HepG2 (cell line): ENCODE measurements at regions not wholly inside any gene's neighbourhood (a gene's known extent, or its start where the extent isn't known, plus 50 kb on each side); places are given as distances from the start of the nearest gene placed in this dataset.
"Not testable (repeated sequence)": the region's sequence is repeated elsewhere in the genome, so short reads cannot be mapped to it uniquely, and the experiment has no call there.

ENCODE experiments used
- ATAC-seq: fragments of 200-7000 bp; cut with Tn5 transposase; 3 replicates; pipeline ENCODE4 v1.9.1; 2020; ENCODE audit warnings: mild to moderate bottlenecking, moderate library complexity
- BruUV-seq: library from RNA; stranded (reverse); fragments of 400-500 nt; replicated peaks from 2 replicates; lab custom pipeline; 2021; lab: Mats Ljungman, UMichigan
- CTCF ChIA-PET: fragments of 300-600 bp; formaldehyde crosslinking; extraction: SDS; loops from one replicate; lab custom pipeline; 2021; ENCODE audit warnings: low total read pairs, inconsistent platforms, low intra/inter-chr PET ratio; lab: Yijun Ruan, JAX
- POLR2A ChIA-PET: fragments of 350-600 bp; sonication (Branson Sonifier 250); formaldehyde crosslinking; loops from one replicate; lab custom pipeline; 2020; ENCODE audit warnings: antibody characterized with exemption, inconsistent platforms; lab: Yijun Ruan, JAX
- DNase-seq: peaks from one replicate; pipeline ENCODE4 v3.0.0-alpha.2; 2015; ENCODE audit warnings: low spot score
- FAIRE-seq: peaks from 3 replicates; lab custom pipeline; 2011; peaks lifted over from hg19 to GRCh38; lab: Jason Lieb, UNC
- H2AFZ ChIP-seq: one replicate; pipeline ENCODE4 v1.6.1; 2011; ENCODE audit warnings: low read length, inconsistent platforms
- H3K27ac ChIP-seq: fragments of 300-600 bp; 3 replicates; pipeline ENCODE4 v1.8.0; 2011; ENCODE audit warnings: mixed run types, mild to moderate bottlenecking, mixed read lengths, low read length, inconsistent platforms; ENCODE audit not compliant: insufficient read depth; ENCODE audit errors: extremely low read length
- H3K27me3 ChIP-seq, 2 experiments: fragments of 200-600 bp in 1 of 2; 2 replicates in 1 of 2; 3 replicates in 1 of 2; pipeline versions ENCODE4 v1.6.0 to v1.8.0; 2011; ENCODE audit warnings: low read length in 2 of 2, mild to moderate bottlenecking in 2 of 2, moderate library complexity in 2 of 2, inconsistent platforms in 1 of 2; ENCODE audit not compliant: insufficient read depth in 2 of 2, control insufficient read depth in 1 of 2
- H3K36me3 ChIP-seq, 2 experiments: fragments of 200-600 bp in 1 of 2; replicated peaks in 1 of 2; 2 replicates in 1 of 2; 3 replicates in 1 of 2; pipeline versions ENCODE4 v1.5.1 to v1.8.0; 2011; ENCODE audit warnings: low read length in 2 of 2, inconsistent platforms in 1 of 2; ENCODE audit not compliant: insufficient read depth in 2 of 2, control insufficient read depth in 1 of 2
- H3K4me1 ChIP-seq: 2 replicates; pipeline ENCODE4 v1.5.1; 2012; ENCODE audit warnings: low read length, inconsistent platforms; ENCODE audit not compliant: insufficient read depth
- H3K4me2 ChIP-seq: 2 replicates; pipeline ENCODE4 v1.6.0; 2011; ENCODE audit warnings: low read depth, low read length, inconsistent platforms
- H3K4me3 ChIP-seq, 3 experiments: fragments of 200-600 bp in 1 of 3; sonication (generic), shearing (Covaris generic) in 1 of 3; replicated peaks in 1 of 3; 2 replicates each; pipeline ENCODE4 v1.5.1; 2011 to 2016; ENCODE audit warnings: low read length in 3 of 3, inconsistent platforms in 2 of 3, low read depth in 2 of 3, mild to moderate bottlenecking in 2 of 3, control low read depth in 1 of 3, mixed read lengths in 1 of 3; ENCODE audit not compliant: insufficient read depth in 1 of 3
- H3K79me2 ChIP-seq: one replicate; pipeline ENCODE4 v1.6.1; 2011; ENCODE audit warnings: low read length, inconsistent platforms; ENCODE audit not compliant: insufficient read depth
- H3K9ac ChIP-seq: 2 replicates; pipeline ENCODE4 v1.6.0; 2011; ENCODE audit warnings: mild to moderate bottlenecking, low read depth, low read length, inconsistent platforms; ENCODE audit not compliant: insufficient read depth
- H3K9me3 ChIP-seq: 2 replicates; pipeline ENCODE4 v1.5.1; 2012; ENCODE audit warnings: mild to moderate bottlenecking, low read length
- H4K20me1 ChIP-seq: 2 replicates; pipeline ENCODE4 v1.6.0; 2011; ENCODE audit warnings: inconsistent platforms, mild to moderate bottlenecking, low read length, moderate library complexity; ENCODE audit not compliant: insufficient read depth
- BCL3 ChIP-seq: sonication (generic); formaldehyde crosslinking; IDR thresholded peaks from 2 replicates; pipeline ENCODE4 v1.5.1; 2020; ENCODE audit warnings: mild to moderate bottlenecking, missing genetic modification reagents, moderate library complexity
- FOXO4 ChIP-seq: sonication (generic); formaldehyde crosslinking; conservative IDR thresholded peaks from 2 replicates; pipeline ENCODE4 v1.8.1; 2023; ENCODE audit warnings: missing genetic modification reagents
- HCFC1 ChIP-seq: fragments of 150-350 bp; IDR thresholded peaks from 2 replicates; pipeline ENCODE4 v1.6.1; 2014; ENCODE audit warnings: low read depth, low read length
- IRX3 ChIP-seq: sonication (generic); formaldehyde crosslinking; IDR thresholded peaks from 2 replicates; pipeline ENCODE4 v1.8.1; 2023; ENCODE audit warnings: mild to moderate bottlenecking, low read depth, missing genetic modification reagents, borderline replicate concordance
- JARID2 ChIP-seq: sonication (generic); formaldehyde crosslinking; IDR thresholded peaks from 2 replicates; pipeline ENCODE4 v1.8.1; 2023; ENCODE audit warnings: missing genetic modification reagents, inconsistent platforms; ENCODE audit not compliant: insufficient replicate concordance
- MED13 ChIP-seq: sonication (generic); formaldehyde crosslinking; IDR thresholded peaks from 2 replicates; pipeline ENCODE4 v1.5.0; 2020; ENCODE audit warnings: missing genetic modification reagents
- MYPOP ChIP-seq: sonication (generic); formaldehyde crosslinking; IDR thresholded peaks from 2 replicates; pipeline ENCODE4 v1.8.1; 2023; ENCODE audit warnings: mild to moderate bottlenecking, moderate library complexity, missing genetic modification reagents
- RAD51 ChIP-seq: fragments of 450-650 bp; IDR thresholded peaks from 2 replicates; pipeline ENCODE4 v1.6.1; 2016; ENCODE audit warnings: borderline replicate concordance
- RXRA ChIP-seq: sonication (generic); formaldehyde crosslinking; IDR thresholded peaks from 2 replicates; pipeline ENCODE4 v1.5.1; 2020; ENCODE audit warnings: missing genetic modification reagents
- SETDB1 ChIP-seq: sonication (generic); formaldehyde crosslinking; IDR thresholded peaks from 2 replicates; pipeline ENCODE4 v1.5.1; 2020; ENCODE audit warnings: missing genetic modification reagents, mild to moderate bottlenecking, borderline replicate concordance
- SP140L ChIP-seq: sonication (generic); formaldehyde crosslinking; IDR thresholded peaks from 2 replicates; pipeline ENCODE4 v1.4.0; 2020; ENCODE audit warnings: missing genetic modification reagents, borderline replicate concordance
- YEATS4 ChIP-seq: sonication (generic); formaldehyde crosslinking; IDR thresholded peaks from 2 replicates; pipeline ENCODE4 v1.4.0; 2020; ENCODE audit warnings: missing genetic modification reagents, borderline replicate concordance
- ZBTB3 ChIP-seq: sonication (generic); formaldehyde crosslinking; IDR thresholded peaks from 2 replicates; pipeline ENCODE4 v1.4.0; 2020; ENCODE audit warnings: low read depth, mild to moderate bottlenecking, moderate library complexity, missing genetic modification reagents, borderline replicate concordance
- WGBS: methylation state at CpG from one replicate; pipeline ENCODE4 v1.1.6; 2017; ENCODE audit warnings: low lambda C conversion rate; 5-methylcytosine and 5-hydroxymethylcytosine counted together
- in situ Hi-C: cut with HindIII; loops from 2 replicates; pipeline ENCODE4 v1.10.0; 2017; ENCODE audit warnings: low pct_unique_long_range_greater_than_20kb; ENCODE audit not compliant: extremely low pct_ligation_motif_present
- intact Hi-C: fragments of 100-400 bp; cut with micrococcal nuclease; formaldehyde crosslinking; loops from one replicate; pipeline ENCODE4 v1.10.0; 2022; ENCODE audit not compliant: unreplicated experiment

GRCh38 chr2:118577202-118577601 is 270.2 kb downstream of the EN1 start (continued):
- TF ChIP-seq FOXO4 (CRISPR knock-in tag) (no peak), SETDB1 (CRISPR knock-in tag) (no peak), MED13 (CRISPR knock-in tag) (no peak), MYPOP (no peak), IRX3 (CRISPR knock-in tag) (no peak), JARID2 (CRISPR knock-in tag) (no peak), YEATS4 (no peak)

- no TSS peak for BruUV-seq
- H3K27me3 ChIP-seq: peaks cover 3 to 18% of the 10 kb centered on the region in 2 experiments; a peak in 4 of 5 replicates
- no peaks in the 10 kb centered on the region for H3K79me2 ChIP-seq
- DNase-seq (no peak), ATAC-seq (no peak), FAIRE-seq (no peak)
- no peak overlapping the region for H3K4me3 ChIP-seq
- H3K36me3 ChIP-seq: no peaks in the 10 kb centered on the region
- 0% methylated on average over 2 of the region's 3 CpGs for WGBS
- no peaks in the 10 kb centered on the region for H3K4me1 ChIP-seq
- H3K9me3 ChIP-seq: no peaks in the 10 kb centered on the region
- no peaks in the 10 kb centered on the region for H4K20me1 ChIP-seq
- H3K4me2 ChIP-seq: no peak overlapping the region
- no peak overlapping the region for H2AFZ ChIP-seq
- in situ Hi-C loops: no loop called here
- no peak overlapping the region for H3K27ac ChIP-seq
- intact Hi-C loops: no loop called here
- no peak overlapping the region for H3K9ac ChIP-seq
- POLR2A ChIA-PET: no interaction called here
- TF ChIP-seq RXRA: no peak
- no peak for TF ChIP-seq HCFC1
- no peak for TF ChIP-seq BCL3 (CRISPR knock-in tag)
- no peak for TF ChIP-seq SP140L (CRISPR knock-in tag)
- TF ChIP-seq RAD51: no peak
- TF ChIP-seq ZBTB3 (CRISPR knock-in tag): no peak
- no peak for TF ChIP-seq IRX3 (CRISPR knock-in tag)
- TF ChIP-seq, all 625 proteins: peak for 0
- CTCF ChIA-PET: no interaction called here
Measured at GRCh38 chr2:118576109-118576855, 271.2 kb downstream of the EN1 start.

DNA sequence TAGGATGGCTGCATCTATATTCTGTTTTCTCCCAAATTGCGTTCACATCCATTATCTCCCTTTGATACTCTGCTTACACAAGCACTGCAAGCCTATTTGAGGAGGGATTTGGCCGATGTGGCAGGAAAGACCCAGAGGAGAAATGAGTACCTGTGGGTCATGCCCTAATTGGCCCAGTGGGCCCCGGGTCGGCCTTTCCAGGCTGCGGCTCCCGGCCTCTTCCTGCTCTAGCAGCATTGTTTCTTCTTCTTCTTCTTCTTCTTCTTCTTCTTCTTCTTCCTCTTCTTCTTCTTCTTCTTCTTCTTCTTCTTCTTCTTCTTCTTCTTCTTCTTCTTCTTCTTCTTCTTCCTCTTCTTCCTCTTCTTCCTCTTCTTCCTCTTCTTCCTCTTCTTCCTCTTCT is 275.1 kb downstream of the EN1 start:
- H3K79me2 ChIP-seq, BruUV-seq, H3K27ac ChIP-seq, POLR2A ChIA-PET, in situ Hi-C loops, intact Hi-C loops, H3K4me1 ChIP-seq, H3K9me3 ChIP-seq, H3K4me2 ChIP-seq, H2AFZ ChIP-seq, H3K4me3 ChIP-seq, ATAC-seq, CTCF ChIA-PET, FAIRE-seq, H3K9ac ChIP-seq, DNase-seq, H4K20me1 ChIP-seq, H3K36me3 ChIP-seq: not testable (repeated sequence)
- peaks cover 3 to 18% of the 10 kb centered on the region in 2 experiments; a peak in 4 of 5 replicates for H3K27me3 ChIP-seq
- 16% methylated on average over 6 of the region's 6 CpGs for whole genome bisulfite sequencing
